Ovary (tissue), 3 donors: ENCODE measurements at regions not wholly inside any gene's neighbourhood (a gene's known extent, or its start where the extent isn't known, plus 50 kb on each side); places are given as distances from the start of the nearest gene placed in this dataset.

ENCODE experiments used
- CTCF ChIP-seq, 3 donors: fragments of 450-650 bp in 2 of 3; fragments of 200-600 bp in 1 of 3; IDR thresholded peaks; one replicate each; pipeline versions ENCODE4 v1.5.1 to v1.8.0; 2016 to 2022; ENCODE audit warnings: antibody characterized with exemption in 3 of 3, mild to moderate bottlenecking in 1 of 3
- EP300 ChIP-seq: sonication (generic); formaldehyde crosslinking; IDR thresholded peaks from one replicate; pipeline ENCODE4 v1.6.1; 2017; ENCODE audit warnings: antibody characterized with exemption
- POLR2A ChIP-seq: fragments of 450-650 bp; IDR thresholded peaks from one replicate; pipeline ENCODE4 v1.6.1; 2017; ENCODE audit warnings: antibody characterized with exemption, mild to moderate bottlenecking, moderate library complexity
- donor health status: DM: no; HTN: no; CAD: no.

GRCh38 chr3:87626546-87626945 is 350.2 kb upstream of the POU1F1 start:
- TF ChIP-seq CTCF (IDR thresholded peaks at IDR 0.05): no peak
- no peak for TF ChIP-seq POLR2A
- TF ChIP-seq EP300: no peak
